BLaER1 treated with 17β-estradiol and CSF1 and Interleukin-3, amounts not matched to agents 10 nM and 100 nM (cell line): ENCODE measurements at regions not wholly inside any gene's neighbourhood (a gene's known extent, or its start where the extent isn't known, plus 50 kb on each side); places are given as distances from the start of the nearest gene placed in this dataset.

Experiments
- H3K27ac ChIP-seq, 11 experiments: shearing (Covaris generic); formaldehyde crosslinking; 2 replicates each; pipeline ENCODE4 v1.8.1; 2022
- H3K27me3 ChIP-seq, 11 experiments: shearing (Covaris generic); formaldehyde crosslinking; 2 replicates each; pipeline ENCODE4 v1.8.1; 2022
- H3K36me3 ChIP-seq, 11 experiments: shearing (Covaris generic); formaldehyde crosslinking; 2 replicates each; pipeline ENCODE4 v1.8.1; 2022
- H3K4me1 ChIP-seq, 10 experiments: shearing (Covaris generic); formaldehyde crosslinking; 2 replicates each; pipeline ENCODE4 v1.8.1; 2022
- H3K4me2 ChIP-seq, 11 experiments: shearing (Covaris generic); formaldehyde crosslinking; 2 replicates each; pipeline ENCODE4 v1.8.1; 2022
- H3K4me3 ChIP-seq, 10 experiments: shearing (Covaris generic); formaldehyde crosslinking; 2 replicates each; pipeline ENCODE4 v1.8.1; 2022
- H3K9ac ChIP-seq, 11 experiments: shearing (Covaris generic); formaldehyde crosslinking; 2 replicates each; pipeline ENCODE4 v1.8.1; 2022
- H3K9me3 ChIP-seq, 11 experiments: shearing (Covaris generic); formaldehyde crosslinking; replicated peaks in 1 of 11; 2 replicates each; pipeline ENCODE4 v1.8.1; 2022
- H4K20me1 ChIP-seq, 11 experiments: shearing (Covaris generic); formaldehyde crosslinking; 2 replicates each; pipeline ENCODE4 v1.8.1; 2022
- Cebpa-rat ChIP-seq, 11 experiments: shearing (Covaris generic); IDR thresholded peaks; 2 replicates each; pipeline ENCODE4 v1.8.1; 2022

DNA sequence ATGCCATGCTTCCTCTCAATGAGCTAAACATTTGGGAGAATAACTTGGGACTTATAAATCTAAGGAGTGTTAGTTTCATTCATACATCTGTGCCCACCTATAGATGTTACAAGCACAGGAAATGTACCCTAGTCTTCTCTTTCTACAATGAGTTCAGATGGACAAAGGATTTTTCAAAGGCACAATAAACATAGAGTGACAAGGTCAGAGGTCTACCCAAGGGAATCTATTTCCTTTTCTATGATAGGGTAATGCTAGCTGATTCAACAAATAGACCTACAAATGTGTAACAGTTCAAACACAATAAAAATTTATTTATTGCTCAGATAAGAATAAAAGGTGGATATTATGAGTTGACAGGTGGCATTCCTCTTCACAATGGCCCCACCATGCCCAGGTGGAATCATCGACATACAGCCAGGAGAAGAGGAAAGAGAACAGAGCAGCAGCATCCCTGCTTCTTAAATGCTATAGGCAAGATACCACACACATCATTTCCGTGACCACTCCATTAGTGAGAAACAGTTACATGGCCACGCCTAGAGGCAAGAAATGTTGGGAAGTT, 421.8 kb downstream of the HNRNPD start:
- TF ChIP-seq Cebpa-rat (IDR thresholded peaks at IDR 0.05), result no peak
- Histone ChIP-seq H3K9ac (no peak overlapping the region), H3K27me3 (no peaks in the 10 kb centered on the region), H3K4me1 (no peaks in the 10 kb centered on the region), H4K20me1 (no peaks in the 10 kb centered on the region), H3K27ac (no peak overlapping the region), H3K4me3 (no peak overlapping the region), H3K36me3 (no peaks in the 10 kb centered on the region), H3K4me2 (no peak overlapping the region), H3K9me3 (no peaks in the 10 kb centered on the region)

DNA sequence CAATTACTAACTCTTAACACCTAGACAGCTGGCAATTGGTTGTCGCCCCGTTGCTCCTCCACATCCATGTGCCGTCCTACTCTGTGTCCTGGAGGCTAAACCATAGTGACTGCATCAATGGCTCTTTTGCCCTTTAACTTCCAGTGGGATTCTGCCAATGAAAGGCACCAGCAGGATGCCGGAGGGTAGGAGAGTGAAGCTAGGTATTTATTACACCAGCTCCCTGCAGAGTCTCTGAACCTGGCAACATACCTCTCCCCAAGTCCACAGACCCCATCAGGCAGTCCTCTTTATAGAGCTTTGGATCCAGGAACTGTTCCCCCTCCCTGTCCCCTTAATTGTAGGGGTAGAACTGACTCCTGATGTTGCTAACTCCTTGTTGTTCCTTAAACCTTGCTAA, 426.8 kb downstream of the HNRNPD start:
- Histone ChIP-seq H3K9me3 (no peaks in the 10 kb centered on the region), H3K9ac (no peak overlapping the region), H3K27me3 (no peaks in the 10 kb centered on the region)

DNA sequence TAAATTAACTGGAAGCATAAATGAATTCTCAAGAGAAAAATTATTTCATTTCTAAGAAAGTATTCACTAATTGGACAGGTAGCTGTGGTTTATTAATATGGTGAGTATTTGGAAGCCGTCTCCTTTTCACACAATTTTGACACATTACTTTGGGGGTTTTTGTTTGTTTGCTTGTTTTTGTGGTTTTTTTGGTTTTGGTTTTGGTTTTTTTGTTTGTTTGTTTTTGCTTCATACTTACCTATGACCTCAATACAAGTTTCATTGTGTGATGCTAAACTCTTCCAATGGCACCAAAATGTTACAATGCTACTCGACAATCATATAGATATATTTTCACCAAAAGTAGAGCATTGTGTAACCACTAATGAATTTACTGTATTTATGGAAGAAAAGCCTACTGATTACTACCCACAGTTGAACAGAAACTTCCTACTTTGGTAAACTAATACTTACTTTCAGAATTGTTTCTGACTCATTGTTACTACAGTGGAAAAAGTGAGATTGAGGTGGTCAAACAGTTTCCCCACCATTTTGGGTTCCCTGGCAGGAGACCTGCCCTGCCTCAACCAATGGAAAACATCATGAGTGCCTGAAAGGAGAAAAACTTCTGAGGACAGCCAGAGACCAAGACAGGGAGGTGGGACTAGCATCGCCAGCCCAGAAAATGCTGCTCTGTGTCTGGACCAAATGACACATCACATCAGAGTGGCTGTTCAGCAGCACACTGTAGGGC, 443.1 kb downstream of the HNRNPD start:
- no peak for TF ChIP-seq Cebpa-rat (IDR thresholded peaks at IDR 0.05)
- H3K9ac ChIP-seq, result no peak overlapping the region
- H3K36me3 ChIP-seq, result no peaks in the 10 kb centered on the region
- H3K9me3 ChIP-seq, result no peaks in the 10 kb centered on the region
- no peaks in the 10 kb centered on the region for H4K20me1 ChIP-seq
- H3K27me3 ChIP-seq, result no peaks in the 10 kb centered on the region
- H3K27ac ChIP-seq, result no peak overlapping the region
- peaks cover 0 to 12% (median 6%) of the 10 kb centered on the region in 10 experiments; a peak in 10 of 20 replicates for H3K4me1 ChIP-seq
- no peak overlapping the region for H3K4me2 ChIP-seq
- H3K4me3 ChIP-seq, result no peak overlapping the region

More for the DNA sequence above, 426.8 kb downstream of the HNRNPD start:
- Histone ChIP-seq H3K36me3 (no peaks in the 10 kb centered on the region), H3K4me3 (no peak overlapping the region), H4K20me1 (no peaks in the 10 kb centered on the region), H3K27ac (no peak overlapping the region), H3K4me2 (no peak overlapping the region), H3K4me1 (no peaks in the 10 kb centered on the region)
- no peak for TF ChIP-seq Cebpa-rat (IDR thresholded peaks at IDR 0.05)

DNA sequence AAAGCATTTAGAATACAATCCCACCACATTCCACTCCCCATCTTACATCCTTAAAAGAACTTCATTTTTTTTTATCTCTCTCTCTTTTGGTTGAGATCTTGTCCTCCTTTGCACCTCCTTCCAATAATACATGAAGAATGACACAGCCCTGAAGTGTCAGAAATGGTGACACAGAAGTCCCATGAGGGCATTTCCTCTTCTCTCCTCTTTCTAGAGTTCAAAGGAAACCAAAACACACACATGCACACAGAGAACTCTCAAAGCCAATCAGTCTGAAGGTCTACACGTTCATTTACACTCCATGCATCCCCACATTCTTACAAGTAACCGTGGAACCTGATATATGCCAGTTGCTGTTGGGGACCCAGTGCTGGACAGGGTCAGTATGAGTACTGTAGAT, 450.7 kb downstream of the HNRNPD start:
- Histone ChIP-seq H4K20me1 (no peaks in the 10 kb centered on the region), H3K4me1 (peaks cover 0 to 34% (median 17%) of the 10 kb centered on the region in 10 experiments; a peak in 11 of 20 replicates), H3K36me3 (no peaks in the 10 kb centered on the region), H3K9ac (no peak overlapping the region), H3K4me3 (no peak overlapping the region), H3K27me3 (no peaks in the 10 kb centered on the region), H3K4me2 (peak overlapping the region in 5 of 11 experiments; percentile 2 to 16 (median 10); a peak in 4 of 22 replicates), H3K27ac (no peak overlapping the region), H3K9me3 (no peaks in the 10 kb centered on the region)
- TF ChIP-seq Cebpa-rat (IDR thresholded peaks at IDR 0.05), result no peak

DNA sequence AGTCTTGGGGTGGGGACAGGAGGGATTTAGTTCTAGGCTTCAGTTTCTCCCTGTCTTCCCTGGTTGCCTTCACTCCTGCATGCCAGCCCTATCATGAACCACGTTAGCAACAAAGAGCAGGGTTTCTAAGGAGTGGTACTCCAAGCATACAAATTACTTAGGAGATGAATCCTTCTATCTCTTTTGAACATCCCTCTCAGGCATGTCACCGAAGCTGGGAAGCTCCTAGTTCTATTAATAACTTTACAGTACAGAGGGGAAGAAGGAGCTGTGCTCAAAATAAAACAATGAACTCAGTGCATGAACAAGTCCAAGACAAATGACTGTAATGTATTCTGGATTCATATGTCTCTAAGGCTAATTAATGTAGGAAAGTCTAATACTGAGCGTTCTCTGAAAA, 450.6 kb upstream of the RASGEF1B start:
- H3K27ac ChIP-seq, result no peak overlapping the region
- H4K20me1 ChIP-seq, result no peaks in the 10 kb centered on the region
- no peaks in the 10 kb centered on the region for H3K27me3 ChIP-seq
- no peak overlapping the region for H3K9ac ChIP-seq
- H3K4me1 ChIP-seq, result peaks cover 0 to 34% (median 17%) of the 10 kb centered on the region in 10 experiments; a peak in 11 of 20 replicates
- H3K4me2 ChIP-seq, result peak overlapping the region in 3 of 11 experiments; percentile 2 to 12 (median 10); a peak in 3 of 22 replicates
- H3K36me3 ChIP-seq, result no peaks in the 10 kb centered on the region
- H3K4me3 ChIP-seq, result no peak overlapping the region
- no peaks in the 10 kb centered on the region for H3K9me3 ChIP-seq
- no peak for TF ChIP-seq Cebpa-rat (IDR thresholded peaks at IDR 0.05)

DNA sequence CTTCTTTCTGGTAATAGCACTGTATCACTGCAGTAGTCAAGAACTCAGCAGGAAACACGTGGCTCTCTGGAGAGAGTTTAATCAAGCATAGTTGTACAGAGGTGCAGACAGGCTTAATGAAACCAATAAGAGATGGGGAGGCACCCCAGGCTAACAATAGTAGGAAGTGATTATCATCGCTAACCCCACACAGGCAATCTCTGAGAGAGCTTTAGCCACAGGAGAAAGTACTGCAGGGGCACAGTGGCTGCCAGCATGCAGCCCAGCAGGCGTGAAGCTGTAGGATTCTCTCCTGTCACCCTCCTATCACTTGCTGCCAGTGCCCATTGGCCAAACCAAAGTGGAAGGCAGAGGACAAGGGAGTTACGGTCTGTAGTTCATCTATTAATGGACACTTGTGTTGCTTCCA, 450.0 kb upstream of the RASGEF1B start:
- Histone ChIP-seq H3K27me3 (no peaks in the 10 kb centered on the region), H3K36me3 (no peaks in the 10 kb centered on the region), H3K4me3 (no peak overlapping the region), H3K4me2 (peak overlapping the region in 6 of 11 experiments; percentile 9 to 19 (median 12); a peak in 6 of 22 replicates), H4K20me1 (no peaks in the 10 kb centered on the region), H3K27ac (no peak overlapping the region), H3K4me1 (peaks cover 0 to 32% (median 17%) of the 10 kb centered on the region in 10 experiments; a peak in 11 of 20 replicates), H3K9me3 (no peaks in the 10 kb centered on the region), H3K9ac (no peak overlapping the region)
- no peak for TF ChIP-seq Cebpa-rat (IDR thresholded peaks at IDR 0.05)

DNA sequence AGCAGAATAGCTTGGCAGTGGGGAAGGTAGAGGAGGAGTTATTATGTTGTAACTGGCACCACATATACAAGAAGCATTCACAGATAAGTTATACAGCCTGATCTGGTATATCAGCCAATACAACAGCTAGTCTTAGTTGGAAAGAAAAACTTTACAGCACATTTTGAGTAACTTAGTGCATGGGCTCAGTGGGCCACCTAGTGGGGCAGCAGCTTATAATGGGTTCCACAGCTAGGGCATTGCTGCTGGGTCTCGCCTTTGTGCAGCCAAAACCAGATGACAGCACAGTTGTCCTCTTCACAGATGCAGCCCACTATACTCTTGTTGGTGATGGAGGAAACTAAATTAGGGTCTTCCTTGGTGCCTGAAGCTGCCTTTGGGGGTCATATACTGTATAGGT, 448.1 kb upstream of the RASGEF1B start:
- no peak overlapping the region for H3K4me3 ChIP-seq
- H3K4me1 ChIP-seq, result peaks cover 0 to 21% (median 10%) of the 10 kb centered on the region in 10 experiments; a peak in 10 of 20 replicates
- no peaks in the 10 kb centered on the region for H3K9me3 ChIP-seq
- no peak overlapping the region for H3K9ac ChIP-seq
- H3K4me2 ChIP-seq, result no peak overlapping the region
- no peaks in the 10 kb centered on the region for H4K20me1 ChIP-seq
- no peak overlapping the region for H3K27ac ChIP-seq
- TF ChIP-seq Cebpa-rat (IDR thresholded peaks at IDR 0.05), result no peak
- H3K27me3 ChIP-seq, result no peaks in the 10 kb centered on the region
- no peaks in the 10 kb centered on the region for H3K36me3 ChIP-seq

DNA sequence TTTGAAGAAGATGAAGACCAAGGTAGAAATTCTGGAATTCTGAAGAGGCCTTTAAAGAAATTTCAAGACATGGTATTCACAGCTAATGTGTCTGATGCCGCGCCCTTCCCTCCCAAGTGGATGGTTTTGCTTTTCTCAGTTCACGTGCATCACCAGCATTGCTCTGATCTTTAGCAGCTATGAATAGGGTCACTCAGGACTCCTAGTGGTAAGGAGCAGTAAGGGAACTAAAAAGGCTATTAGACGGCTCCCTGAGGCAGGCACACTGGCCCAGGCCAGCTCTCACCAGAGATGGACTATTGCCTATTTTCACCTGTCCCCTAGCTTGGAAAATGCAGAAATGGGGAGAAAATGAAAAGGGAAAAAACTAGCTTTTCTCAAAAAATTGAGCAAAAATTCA, 447.5 kb upstream of the RASGEF1B start:
- Histone ChIP-seq H3K36me3 (no peaks in the 10 kb centered on the region), H4K20me1 (no peaks in the 10 kb centered on the region), H3K4me1 (peaks cover 0 to 21% (median 10%) of the 10 kb centered on the region in 10 experiments; a peak in 10 of 20 replicates), H3K9ac (no peak overlapping the region), H3K9me3 (no peaks in the 10 kb centered on the region), H3K4me3 (no peak overlapping the region), H3K4me2 (no peak overlapping the region), H3K27ac (no peak overlapping the region), H3K27me3 (no peaks in the 10 kb centered on the region)
- TF ChIP-seq Cebpa-rat (IDR thresholded peaks at IDR 0.05), result no peak

DNA sequence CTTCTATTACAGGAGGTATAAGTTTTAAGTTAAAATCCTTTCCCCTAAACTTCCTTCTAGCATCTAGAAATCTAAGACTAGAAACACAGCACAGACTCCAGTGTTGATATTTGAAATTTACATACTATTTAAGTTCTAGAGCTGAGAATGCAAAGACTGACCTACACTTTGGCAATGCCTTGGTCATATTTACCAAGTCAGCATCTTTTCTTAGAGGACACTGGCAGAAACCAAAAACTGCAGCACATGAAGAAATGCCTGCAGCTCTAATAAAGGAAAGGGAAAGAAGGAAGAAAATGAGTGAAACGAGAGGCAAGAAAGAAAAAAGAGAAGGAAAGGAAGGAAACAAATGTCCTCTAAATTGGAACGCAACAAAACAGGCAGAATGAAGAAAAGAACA, 443.7 kb upstream of the RASGEF1B start:
- no peaks in the 10 kb centered on the region for H3K9me3 ChIP-seq
- no peak overlapping the region for H3K27ac ChIP-seq
- H3K4me3 ChIP-seq, result no peak overlapping the region
- 0 out of 22 replicates have a peak overlapping the region, but pooled peaks of 1 of the 11 experiments have one; percentile 23 for H3K4me2 ChIP-seq
- H3K36me3 ChIP-seq, result no peaks in the 10 kb centered on the region
- H3K4me1 ChIP-seq, result peaks cover 0 to 7% (median 0%) of the 10 kb centered on the region in 10 experiments; a peak in 2 of 20 replicates
- H4K20me1 ChIP-seq, result no peaks in the 10 kb centered on the region
- no peak for TF ChIP-seq Cebpa-rat (IDR thresholded peaks at IDR 0.05)
- no peaks in the 10 kb centered on the region for H3K27me3 ChIP-seq
- H3K9ac ChIP-seq, result no peak overlapping the region
